Renal cortex interstitium (tissue), 11 donors: ENCODE measurements at regions not wholly inside any gene's neighbourhood (a gene's known extent, or its start where the extent isn't known, plus 50 kb on each side); places are given as distances from the start of the nearest gene placed in this dataset.
A peak's percentile ranks its signal among the peaks of the same experiment; 100 is the strongest.
"Not testable (repeated sequence)": the region's sequence is repeated elsewhere in the genome, so short reads cannot be mapped to it uniquely, and the experiment has no call there.

ENCODE experiments used
- DNase-seq, 11 donors: peaks; one replicate each; pipeline ENCODE4 v3.0.0-alpha.2; 2013; ENCODE audit warnings: low read depth in 9 of 11, low spot score in 4 of 11; ENCODE audit errors: extremely low read depth in 1 of 11

DNA sequence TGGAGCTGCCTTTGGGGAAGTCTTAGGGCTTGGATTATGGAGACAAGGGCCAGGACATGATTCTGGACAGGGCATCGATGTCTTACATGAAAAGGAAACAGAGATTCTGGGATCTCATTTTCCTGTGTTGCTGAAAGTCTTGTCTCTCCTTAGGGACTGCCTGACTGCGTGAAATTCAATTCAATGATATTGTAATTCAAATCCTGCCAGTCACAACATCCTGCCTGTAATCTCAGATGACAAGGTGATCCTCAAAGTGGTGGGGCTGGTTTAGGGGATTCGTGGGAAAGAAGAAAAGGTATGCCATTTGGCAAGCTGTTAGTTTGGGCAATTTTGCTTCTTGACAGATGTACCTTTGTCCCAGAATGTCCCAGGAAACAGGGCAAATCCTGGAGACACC, 129.1 kb downstream of the KBTBD8 start:
- no peak for DNase-seq

DNA sequence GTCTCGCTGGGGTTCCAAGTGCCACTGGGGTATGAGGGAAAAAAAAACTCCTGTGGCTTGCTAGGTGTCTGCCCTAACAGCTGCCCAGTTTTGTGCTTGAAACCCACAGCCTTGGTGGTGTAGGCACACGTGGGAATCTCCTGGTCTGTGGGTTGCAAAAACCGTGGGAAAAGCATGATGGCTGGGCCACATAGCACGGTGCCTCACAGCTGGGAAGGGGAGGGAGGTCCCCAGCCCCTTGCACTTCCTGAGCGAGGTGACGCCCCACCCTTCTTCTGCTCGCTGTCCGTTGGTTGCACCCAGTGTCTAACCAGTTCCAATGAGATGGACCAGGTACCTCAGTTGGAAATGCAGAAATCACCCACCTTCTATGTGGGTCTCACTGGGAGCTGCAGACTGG, 144.3 kb downstream of the KBTBD8 start:
- DNase-seq = no peak

DNA sequence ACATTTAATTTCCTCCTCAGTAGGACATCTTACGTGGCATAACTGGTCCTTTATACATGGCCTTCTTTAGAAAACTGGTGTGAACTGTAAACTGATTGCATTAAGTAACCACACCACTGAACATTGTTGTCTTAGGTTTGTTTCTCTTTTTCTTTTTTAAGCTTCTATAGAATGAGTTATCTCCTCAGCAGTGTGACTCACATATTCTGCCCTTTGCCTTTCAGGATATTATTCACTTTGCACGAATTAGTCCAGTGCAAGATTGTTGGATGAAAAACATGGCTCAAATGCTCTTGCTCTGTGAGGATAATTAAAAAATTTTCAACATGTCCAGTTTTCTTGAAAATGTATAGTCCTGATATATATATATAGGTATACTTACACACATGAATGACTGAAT, 147.6 kb downstream of the KBTBD8 start:
- DNase-seq = no peak

DNA sequence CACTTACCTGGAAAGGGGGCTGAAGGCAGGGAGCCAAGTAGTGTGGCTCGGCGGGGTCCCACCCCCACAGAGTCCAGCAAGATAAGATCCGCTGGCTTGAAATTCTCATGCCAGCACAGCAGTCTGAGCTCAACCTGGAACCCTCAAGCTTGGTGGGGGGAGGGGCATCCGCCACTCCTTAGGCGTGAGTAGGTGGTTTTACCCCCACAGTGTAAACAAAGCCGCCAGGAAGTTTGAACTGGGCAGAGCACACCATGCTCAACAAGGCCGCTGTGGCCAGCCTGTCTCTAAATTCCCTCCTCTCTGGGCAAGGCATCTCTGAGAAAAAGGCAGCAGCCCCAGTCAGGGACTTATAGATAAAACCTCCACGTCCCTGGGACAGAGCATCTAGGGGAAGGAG, 156.3 kb downstream of the KBTBD8 start:
- no peak for DNase-seq

DNA sequence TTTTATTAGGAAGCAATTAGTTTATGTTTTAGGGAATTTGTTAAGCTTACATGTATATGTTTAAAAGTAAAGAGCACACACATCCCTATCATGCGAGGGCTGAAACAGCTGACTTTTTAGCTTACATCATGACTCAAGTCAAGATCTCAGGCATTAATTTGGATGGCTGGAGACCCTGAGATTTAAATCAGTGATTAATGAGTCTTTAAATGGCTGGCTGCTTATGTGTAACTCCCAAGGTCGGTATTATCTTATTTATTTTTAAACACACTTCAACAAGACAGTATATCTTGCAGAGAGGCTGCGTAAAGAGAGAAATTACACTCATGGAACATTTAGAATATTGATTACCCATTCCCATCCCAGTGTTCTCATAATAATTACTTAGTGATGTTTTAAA, 169.4 kb downstream of the KBTBD8 start:
- no peak for DNase-seq

DNA sequence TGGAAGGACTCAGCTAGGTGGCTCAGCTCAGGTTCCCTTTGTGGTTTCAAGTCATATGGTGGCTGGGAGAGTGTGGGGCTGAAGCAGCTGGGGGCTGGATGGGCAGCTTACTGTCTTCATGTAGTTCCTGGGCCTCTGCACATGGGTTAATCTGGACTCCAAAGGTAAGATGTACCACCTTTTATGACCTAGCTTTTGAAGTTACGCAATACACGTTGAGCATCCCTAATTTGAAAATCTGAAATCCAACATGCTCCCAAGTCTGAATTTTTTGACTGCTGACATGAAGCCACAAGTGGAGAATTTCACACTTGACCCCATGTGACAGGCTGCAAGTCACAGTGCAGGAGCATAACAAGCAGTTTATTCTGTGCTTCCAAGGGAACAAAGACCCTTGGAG, 173.7 kb downstream of the KBTBD8 start:
- DNase-seq = no peak

DNA sequence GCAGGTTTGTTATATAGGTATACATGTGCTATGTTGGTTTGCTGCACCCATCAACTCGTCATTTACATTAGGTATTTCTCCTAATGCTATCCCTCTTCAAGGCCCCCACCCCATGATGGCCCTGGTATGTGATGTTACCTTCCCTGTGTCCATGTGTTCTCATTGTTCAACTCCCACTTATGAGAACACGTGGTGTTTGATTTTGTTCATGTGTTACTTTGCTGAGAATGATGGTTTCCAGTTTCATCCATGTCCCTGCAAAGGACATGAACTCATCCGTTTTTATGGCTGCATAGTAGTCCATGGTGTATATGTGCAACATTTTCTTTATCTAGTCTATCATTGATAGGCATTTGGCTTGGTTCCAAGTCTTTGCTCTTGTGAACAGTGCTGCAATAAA, 175.0 kb downstream of the KBTBD8 start:
- DNase-seq = not testable (repeated sequence)

DNA sequence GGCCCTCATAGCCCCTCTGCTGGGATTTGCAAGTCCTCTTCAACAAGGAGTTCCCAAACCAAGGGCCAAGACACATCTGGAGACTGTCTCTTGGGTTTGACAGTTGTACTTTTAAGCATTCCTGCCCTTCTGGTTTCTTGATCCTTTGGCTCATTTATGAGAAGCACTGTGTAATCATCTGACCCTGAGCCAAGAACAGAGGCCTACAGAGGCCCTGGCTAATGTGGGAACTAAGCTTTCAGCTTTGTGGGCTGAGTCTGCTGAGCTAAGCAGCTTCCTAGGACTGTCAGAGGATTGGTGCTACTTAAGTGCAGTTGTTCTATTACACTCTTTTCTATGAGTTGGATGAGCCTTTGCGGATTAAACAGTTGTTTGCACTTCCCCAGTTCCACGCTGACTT, 178.3 kb downstream of the KBTBD8 start:
- DNase-seq = no peak

DNA sequence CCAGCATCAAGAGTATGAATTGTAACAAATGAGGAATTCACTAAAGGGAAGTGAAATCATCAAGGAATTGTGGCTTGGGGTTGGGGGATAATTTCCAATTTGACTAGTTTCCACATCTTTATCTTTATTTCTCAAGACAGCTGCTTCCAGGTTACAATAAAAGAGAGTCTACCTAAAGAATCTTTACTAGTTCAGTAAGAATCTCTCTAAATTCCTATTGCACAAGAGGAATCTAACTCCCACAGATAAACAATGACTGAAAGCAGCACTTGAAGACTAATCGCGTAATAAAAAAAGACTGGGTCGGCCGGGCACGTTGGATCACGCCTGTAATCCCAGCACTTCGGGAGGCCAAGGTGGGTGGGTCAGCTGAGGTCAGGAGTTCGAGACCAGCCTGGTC, 194.4 kb downstream of the KBTBD8 start:
- DNase-seq = no peak

DNA sequence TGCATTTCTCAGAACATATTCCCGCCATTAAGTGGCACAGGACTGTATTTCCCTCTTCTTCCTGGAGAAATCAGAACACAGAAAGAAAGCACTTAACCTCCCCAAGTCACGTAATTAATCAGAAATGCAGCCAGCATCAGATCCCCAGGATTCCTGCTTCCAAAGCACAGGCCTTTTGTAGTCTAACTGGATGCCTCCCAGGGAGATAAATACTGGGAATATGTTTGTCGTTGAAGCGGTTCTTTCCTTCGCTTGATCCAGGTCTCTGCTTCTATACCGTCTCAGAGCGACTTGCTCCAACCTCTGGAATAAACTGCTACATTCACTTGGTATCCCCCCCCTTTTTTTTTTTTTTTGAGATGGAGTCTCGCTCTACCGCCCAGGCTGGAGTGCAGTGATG, 198.6 kb downstream of the KBTBD8 start:
- no peak for DNase-seq

DNA sequence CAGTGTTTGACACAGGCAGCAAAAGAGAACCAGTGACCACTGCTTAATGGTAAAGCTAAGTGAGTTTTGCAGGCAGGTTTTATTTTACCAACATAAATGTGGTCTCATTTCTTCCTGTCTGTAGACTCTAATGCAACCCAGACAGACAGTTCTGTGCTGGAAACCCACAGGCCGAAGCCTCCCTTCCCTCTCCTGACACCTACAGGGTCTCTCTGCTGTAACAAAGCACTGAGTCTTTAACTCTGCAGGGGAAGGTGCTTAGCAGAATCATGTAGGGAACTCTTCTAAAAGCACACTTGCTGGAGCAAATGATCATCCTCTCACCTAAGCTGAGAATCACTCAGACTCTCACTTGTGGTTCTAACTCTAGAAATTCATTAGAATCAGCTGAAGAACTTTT, 200.3 kb downstream of the KBTBD8 start:
- DNase-seq = no peak

DNA sequence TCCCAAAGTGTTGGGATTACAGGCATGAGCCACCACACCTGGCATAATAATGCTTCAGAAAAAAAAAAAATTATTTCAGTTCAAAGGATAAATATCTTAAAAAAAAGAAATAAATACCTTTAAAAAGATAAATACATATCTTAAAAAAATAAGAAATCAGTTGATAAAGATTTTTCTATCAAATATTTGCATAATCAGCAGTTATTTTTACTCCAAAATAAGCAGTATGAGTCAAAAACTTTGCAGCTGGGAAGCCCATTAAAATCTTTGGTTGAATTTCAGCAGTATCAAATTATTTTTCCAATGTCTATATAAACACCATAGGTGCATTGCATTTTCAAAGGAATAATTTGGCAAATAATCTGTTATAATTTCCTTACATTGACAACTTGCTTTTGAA, 202.5 kb downstream of the KBTBD8 start:
- DNase-seq = no peak

DNA sequence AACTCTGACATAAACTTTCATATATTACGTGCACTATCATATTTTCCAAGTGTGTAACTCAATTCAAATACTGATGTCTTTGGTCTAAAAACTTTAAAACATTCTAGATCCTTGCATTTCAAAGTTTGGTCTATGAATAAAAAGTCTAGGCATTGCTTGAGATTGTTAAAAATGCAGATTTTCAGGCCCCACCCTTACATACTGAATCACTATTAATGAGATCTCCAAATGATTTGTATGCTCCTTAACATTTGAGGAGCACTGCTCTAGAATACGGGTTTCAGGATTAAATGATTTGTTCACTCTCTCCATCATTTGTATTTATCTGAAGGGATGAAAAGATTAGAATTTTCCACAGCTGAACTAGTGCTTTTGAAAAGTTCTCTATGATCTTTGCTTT, 202.9 kb downstream of the KBTBD8 start:
- DNase-seq = no peak

DNA sequence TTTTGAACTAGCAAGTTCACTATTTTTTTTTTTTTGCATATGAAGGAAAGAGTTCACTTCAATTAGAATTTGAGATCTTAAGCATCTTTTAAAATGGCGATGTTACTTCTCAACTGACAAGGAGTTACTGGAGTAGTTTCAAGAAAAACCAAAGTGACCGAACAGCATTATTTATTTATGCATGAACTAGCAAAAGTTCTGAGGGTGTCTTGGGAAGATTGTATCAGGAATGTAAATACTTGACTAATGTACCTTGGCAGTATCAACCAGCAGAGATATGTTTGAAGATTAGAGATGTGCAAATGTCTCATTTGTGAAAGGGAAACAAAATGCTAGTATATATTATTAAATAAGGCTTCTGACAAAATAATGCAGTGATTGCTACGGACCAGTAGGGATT, 203.9 kb downstream of the KBTBD8 start:
- no peak for DNase-seq

DNA sequence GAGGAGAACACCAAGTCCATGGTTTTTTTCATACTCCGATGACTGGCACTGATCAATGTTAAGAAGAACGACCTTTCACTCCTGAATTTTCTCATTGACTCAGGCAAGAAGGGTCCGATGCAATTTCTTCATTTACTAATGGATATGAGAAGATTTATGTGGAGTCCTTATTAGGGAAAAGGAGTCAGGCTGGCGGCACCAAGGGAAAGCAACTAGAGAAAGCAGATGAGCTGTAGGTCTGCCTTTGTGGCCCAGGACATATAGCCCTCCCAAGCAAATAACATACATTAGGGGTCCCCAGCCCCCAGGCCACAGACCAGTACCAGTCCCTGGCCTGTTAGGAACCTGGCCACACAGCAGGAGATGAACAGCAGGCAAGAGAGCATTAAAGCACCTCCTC, 206.8 kb downstream of the KBTBD8 start:
- DNase-seq = no peak

DNA sequence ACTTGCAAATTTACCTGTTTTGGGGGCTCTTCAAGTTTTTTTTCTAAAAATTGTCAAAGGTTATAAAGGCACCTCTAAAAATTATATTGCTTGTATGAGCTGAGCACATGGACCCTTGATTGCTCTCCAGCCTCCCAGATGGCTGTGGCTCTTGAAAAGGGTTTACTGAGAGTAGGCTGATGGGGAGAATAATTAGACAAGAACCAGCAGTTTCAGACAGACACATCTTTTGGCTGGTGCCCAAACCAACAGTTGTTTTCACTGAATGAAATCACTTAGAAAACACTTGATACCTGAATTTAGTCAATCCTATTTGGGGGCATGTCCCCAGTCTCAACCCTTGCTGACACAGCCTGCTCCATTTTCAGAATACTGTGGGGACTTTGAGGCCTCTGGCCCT, 217.6 kb downstream of the KBTBD8 start:
- no peak for DNase-seq

DNA sequence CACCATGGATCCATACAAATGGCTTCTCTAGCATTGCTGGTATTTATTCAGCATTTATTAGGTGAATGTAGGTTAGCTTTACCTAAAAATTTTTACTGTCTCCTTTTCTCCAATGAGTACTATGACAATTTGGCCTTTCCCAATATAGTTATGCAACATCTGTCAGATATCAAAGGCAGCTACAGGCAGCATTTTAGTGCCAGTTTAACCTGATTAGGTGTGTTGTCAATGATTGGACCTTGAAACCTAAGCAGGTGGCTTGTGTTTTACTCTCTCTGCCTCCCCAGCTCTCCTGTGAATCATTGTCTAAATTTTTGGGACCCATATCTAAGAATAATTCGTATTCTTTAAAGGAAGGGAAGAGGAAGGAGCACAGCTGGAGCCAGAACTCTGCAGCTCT, 228.9 kb downstream of the KBTBD8 start:
- no peak for DNase-seq

DNA sequence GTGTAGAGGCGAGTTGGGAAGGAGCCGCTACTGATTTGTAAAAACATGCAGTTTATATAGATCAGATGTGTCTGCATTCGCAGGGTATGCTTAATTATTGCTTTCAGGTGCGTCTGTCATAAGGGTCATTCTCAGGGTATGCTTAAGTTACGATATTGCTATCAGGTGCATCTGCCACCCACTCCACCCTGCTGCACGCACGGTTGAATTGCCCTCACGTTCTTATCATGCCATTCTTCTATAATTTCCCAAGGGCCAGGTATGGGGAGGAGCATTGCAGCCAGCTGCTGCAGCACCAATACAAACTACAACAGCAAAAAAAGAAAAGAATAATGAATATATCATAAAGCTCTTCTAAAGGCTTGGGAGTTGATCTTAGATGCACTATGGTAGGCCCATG, 230.0 kb downstream of the KBTBD8 start:
- no peak for DNase-seq

DNA sequence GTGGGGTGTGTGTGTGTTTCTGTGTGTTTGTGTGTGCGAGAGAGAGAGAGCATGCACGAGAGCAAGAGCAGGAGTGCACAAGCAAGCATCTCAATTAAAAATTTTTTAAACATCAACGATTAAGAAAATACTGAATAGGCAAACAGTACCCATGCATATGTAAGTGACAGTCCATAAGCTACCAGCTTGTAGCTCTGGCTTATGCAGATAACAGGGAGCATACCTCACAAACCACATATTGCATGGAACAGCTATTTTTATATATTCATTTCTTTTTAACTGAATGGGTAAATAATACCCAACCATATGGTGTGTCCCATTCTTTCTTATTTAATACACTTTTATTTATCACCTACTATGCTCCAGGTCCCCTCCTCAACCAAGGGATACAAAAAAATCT, 234.5 kb downstream of the KBTBD8 start:
- DNase-seq = no peak

DNA sequence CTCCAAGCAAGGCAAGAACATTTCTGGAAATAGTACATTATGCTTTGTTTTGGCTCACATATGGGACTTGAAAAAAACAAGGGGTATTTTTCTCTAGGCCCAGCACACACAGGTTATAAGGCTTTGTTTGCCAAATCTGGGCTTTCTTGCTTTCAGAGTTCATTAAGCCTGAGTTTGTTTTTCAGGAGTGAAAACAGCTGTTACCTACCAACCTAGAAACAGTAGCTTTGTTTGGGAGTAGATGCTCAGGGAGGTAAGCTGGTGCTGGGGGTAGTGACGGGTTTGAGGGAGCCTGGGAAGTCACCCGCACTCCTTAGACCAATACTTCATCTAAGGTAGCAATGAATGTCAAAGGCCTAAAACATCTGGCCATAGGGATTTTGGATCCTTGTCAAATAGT, 241.2 kb downstream of the KBTBD8 start:
- DNase-seq = peak in 5 of 11 donors; percentile 4 to 25 (median 8)

DNA sequence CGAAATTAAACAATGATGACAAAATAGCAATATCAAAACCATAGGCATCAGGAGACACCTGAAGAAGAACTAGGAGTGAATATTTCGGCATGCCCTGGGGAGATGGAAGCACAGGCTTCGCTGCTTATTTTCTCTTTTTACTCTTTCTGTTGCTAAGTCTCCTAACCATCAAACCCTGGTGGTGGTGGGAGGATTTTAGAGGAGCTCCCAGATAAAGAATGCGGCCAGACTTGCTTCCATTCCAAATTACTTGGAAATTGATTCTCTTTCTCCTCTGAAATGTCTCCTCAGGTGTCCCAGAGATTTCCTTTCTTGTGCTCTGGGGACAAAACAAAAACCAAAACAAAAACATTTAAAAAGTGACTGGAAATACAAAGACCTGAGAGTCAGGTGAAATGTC, 243.0 kb downstream of the KBTBD8 start:
- no peak for DNase-seq

DNA sequence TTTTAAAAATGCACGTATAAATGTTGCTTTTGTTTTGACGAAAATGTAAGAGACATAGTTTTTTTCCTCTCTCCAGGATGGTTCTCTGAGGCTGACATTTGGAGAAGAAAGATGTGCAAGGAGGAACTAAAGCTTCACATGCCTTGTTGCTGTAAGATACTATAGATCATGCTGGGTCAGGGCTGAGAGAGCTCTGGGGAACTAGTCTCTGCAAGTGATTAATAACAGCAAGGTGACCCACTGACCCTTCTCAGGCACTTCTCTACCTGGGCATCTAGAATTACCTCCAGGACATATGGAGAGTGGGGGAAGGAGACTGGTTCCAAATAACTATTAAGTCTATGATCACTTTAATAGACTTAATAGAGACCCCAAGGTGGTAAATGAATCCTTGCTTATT, 246.0 kb downstream of the KBTBD8 start:
- DNase-seq = peak in 5 of 11 donors; percentile 10 to 38 (median 23)
